Head of caudate nucleus (tissue), 42 donors: ENCODE measurements at regions not wholly inside any gene's neighbourhood (a gene's known extent, or its start where the extent isn't known, plus 50 kb on each side); places are given as distances from the start of the nearest gene placed in this dataset.
A peak's percentile ranks its signal among the peaks of the same experiment; 100 is the strongest.

ENCODE experiments used
- DNase-seq, 42 donors: peaks; one replicate each; pipeline versions ENCODE4 v3.0.0 to v3.0.0-alpha.2; 2020 to 2021; ENCODE audit warnings: mixed read lengths in 7 of 42
- intact Hi-C: fragments of 100-400 bp; cut with DNase I; formaldehyde crosslinking; loops from one replicate; pipeline ENCODE4 v1.15.0; 2022

GRCh38 chr18:41524674-41525470, 430.2 kb upstream of the PIK3C3 start:
- no peak for DNase-seq
- intact Hi-C loops = no loop called here

- no peak for DNase-seq
- intact Hi-C loops = no loop called here
Measured at GRCh38 chr18:41517142-41517541, 437.9 kb upstream of the PIK3C3 start.

DNA sequence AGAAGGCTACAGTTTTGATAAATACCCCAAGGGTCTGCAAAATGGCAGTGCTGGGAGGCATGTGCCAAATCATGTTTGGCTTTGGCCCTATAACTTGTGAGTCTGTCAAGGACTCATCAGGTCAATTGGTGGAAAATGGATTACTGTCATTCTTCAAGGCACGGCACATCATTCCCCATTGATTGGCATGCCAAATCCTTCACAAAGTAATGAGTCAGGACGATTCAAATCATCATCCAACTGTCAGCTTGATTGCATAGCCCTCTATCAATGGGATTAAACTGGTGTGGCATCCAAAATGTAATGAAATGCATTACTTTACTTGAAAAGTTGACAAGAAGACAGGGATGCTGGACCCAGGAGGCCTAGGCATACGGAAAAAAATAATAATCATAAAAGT, 441.6 kb upstream of the PIK3C3 start:
- no peak for DNase-seq
- intact Hi-C loops = no loop called here

GRCh38 chr18:41504316-41504715, 450.7 kb upstream of the PIK3C3 start:
- intact Hi-C loops = no loop called here
- no peak for DNase-seq

GRCh38 chr18:41501848-41502247, 453.2 kb upstream of the PIK3C3 start:
- intact Hi-C loops = no loop called here
- no peak for DNase-seq

- intact Hi-C loops = no loop called here
- DNase-seq = no peak
Measured at GRCh38 chr18:41499345-41499744, 455.7 kb upstream of the PIK3C3 start.

- intact Hi-C loops = no loop called here
- no peak for DNase-seq
Measured at GRCh38 chr18:41490861-41491260, 464.2 kb upstream of the PIK3C3 start.

GRCh38 chr18:41486575-41486974, 468.5 kb upstream of the PIK3C3 start:
- DNase-seq = no peak
- intact Hi-C loops = no loop called here

DNA sequence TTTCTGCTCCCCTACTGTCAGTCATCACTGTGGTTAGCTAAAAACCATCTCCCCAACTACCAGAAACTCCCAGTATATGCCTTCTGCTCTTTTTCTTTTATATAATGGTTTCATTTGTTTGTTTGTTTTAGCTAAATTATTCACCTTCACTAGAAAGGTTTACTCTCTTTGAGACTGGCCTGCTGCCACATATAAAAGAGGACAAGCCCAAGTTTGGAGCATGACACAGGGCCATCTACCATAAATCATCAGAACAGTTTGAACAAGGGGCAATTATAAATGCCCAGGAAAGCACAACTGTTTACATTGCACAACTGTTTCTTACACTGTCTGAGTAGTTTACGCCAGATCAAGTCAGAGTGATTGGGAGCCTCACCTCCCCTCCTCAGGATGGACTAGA, 471.0 kb upstream of the PIK3C3 start:
- intact Hi-C loops = no loop called here
- DNase-seq = no peak

GRCh38 chr18:41482501-41482900, 472.5 kb upstream of the PIK3C3 start:
- no peak for DNase-seq
- intact Hi-C loops = no loop called here

DNA sequence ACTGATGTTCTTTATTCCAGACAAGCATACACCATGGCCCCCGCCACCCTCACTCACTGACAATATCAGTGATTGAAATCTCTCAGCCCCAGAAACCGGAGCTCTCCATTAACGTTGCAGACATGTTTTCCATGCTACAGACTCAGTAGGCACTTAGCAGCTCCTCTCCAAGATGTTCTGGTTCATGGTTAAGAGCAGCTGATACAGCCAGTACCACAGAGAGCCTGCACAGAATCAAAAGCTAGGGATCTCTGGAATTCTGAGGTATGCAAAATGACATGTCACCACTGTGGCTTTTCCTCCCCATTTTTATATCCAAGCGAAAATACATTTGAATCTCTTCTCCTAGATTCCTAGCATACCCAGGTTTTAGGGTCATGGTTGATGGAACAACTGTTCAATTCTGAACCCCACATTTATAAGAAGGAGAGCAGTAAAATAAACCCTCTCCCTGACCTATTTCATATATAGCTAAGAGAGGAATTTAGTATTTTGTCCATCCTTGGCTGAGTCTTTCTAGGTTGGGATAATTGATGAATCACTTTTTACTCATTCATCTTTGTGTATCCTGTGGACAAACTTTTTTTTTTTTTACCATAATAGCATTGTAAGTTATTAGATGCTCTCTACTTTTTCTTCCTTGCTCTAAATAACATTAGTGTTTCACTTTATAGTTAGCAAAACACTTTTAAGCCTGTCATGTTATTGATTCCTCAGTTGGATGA, 488.4 kb upstream of the PIK3C3 start:
- no peak for DNase-seq
- intact Hi-C loops = no loop called here

- no peak for DNase-seq
- intact Hi-C loops = no loop called here
Measured at GRCh38 chr18:41465386-41465785, 489.6 kb upstream of the PIK3C3 start.

DNA sequence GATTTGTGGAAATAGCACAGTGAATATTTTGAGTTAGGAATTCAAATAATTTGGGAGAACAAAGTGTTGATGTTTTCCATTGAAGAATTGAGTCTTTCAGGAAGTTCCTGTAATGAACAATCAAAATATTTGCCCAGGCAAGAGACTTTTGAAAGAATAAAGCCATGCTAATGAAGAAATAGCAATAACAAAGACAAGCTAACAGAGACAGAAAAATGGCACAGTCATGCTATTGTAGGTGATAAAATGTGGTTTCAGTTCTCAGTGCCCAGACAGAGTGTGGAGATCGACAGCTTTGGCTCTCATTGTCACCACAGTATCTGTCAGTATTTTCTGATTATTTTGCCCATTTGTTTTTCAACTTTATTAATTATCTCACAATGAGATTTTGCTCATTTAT, 490.8 kb upstream of the PIK3C3 start:
- intact Hi-C loops = no loop called here
- no peak for DNase-seq

GRCh38 chr18:41462946-41463345, 492.1 kb upstream of the PIK3C3 start:
- DNase-seq = no peak
- intact Hi-C loops = no loop called here

GRCh38 chr18:41461114-41461513, 493.9 kb upstream of the PIK3C3 start:
- intact Hi-C loops = no loop called here

GRCh38 chr18:41459656-41460055, 495.4 kb upstream of the PIK3C3 start:
- intact Hi-C loops = no loop called here
- DNase-seq = no peak

More at GRCh38 chr18:41461114-41461513, 493.9 kb upstream of the PIK3C3 start:
- DNase-seq = no peak

GRCh38 chr18:41458376-41458775, 496.7 kb upstream of the PIK3C3 start:
- intact Hi-C loops = no loop called here
- no peak for DNase-seq

DNA sequence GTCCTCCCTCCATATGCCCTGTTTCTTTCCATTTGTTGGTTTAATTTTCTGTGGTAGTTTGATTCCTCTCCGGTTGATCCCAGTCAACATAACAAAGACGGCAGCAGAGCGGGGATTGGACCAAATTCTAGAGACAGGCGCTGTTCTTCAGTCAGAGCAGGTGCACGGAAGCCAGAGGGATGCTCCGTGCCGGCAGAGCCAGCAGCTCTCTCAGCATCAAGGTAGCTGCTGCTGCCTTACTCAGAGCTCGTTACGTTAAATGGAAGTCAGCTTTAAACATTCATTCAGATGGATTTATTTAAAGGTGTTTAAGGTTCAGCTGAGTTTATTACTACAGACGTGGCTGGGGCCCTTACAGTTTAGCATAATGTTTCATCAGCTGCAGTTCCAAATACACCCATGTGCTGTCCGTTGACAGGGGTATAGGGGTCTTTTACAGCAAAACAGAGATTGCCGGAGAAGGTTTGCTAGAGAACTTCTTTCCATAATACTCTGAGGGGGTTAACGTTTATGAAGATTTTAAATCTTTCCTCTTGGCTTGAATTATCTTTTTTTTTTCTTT, 497.2 kb upstream of the PIK3C3 start:
- intact Hi-C loops = no loop called here
- peak in 41 of 42 donors; percentile 4 to 73 (median 35) for DNase-seq

GRCh38 chr18:41456831-41457230, 498.2 kb upstream of the PIK3C3 start:
- intact Hi-C loops = no loop called here
- DNase-seq = no peak

GRCh38 chr18:41449612-41450011, 505.4 kb upstream of the PIK3C3 start:
- DNase-seq = no peak
- intact Hi-C loops = no loop called here
